ENCODE measurements at regions not wholly inside any gene's neighbourhood (a gene's known extent, or its start where the extent isn't known, plus 50 kb on each side); places are given as distances from the start of the nearest gene placed in this dataset.

- Histone ChIP-seq H3K9me2 (ENCODE audit: low read depth, low read length) (no peaks in the 10 kb centered on the region), H3K4me3 (ENCODE audit: low read depth, low read length, poor library complexity, severe bottlenecking) (no peak overlapping the region), H4K20me1 (ENCODE audit: insufficient read depth, low read length) (no peaks in the 10 kb centered on the region), H3K9ac (ENCODE audit: low read length) (no peak overlapping the region), H3K4me2 (ENCODE audit: low read length) (no peak overlapping the region), H3K79me2 (ENCODE audit: insufficient read depth, low read length) (no peaks in the 10 kb centered on the region), H3K4me1 (ENCODE audit: insufficient read depth, low read length, severe bottlenecking) (no peaks in the 10 kb centered on the region), H3F3A (ENCODE audit: insufficient read depth, low read length) (no peaks in the 10 kb centered on the region), H3K27ac (ENCODE audit: low read depth, low read length, poor library complexity, severe bottlenecking) (no peak overlapping the region), H3K27me3 (ENCODE audit: insufficient read depth, low read length) (no peaks in the 10 kb centered on the region), H3K9me3 (ENCODE audit: low read length) (no peaks in the 10 kb centered on the region), H2AFZ (ENCODE audit: low read length) (no peak overlapping the region), H3K36me3 (ENCODE audit: insufficient read depth, low read length) (no peaks in the 10 kb centered on the region)
- TF ChIP-seq EZH2 (IDR thresholded peaks at IDR 0.05; ENCODE audit: borderline replicate concordance, low read length) (no peak), CTCF (IDR thresholded peaks at IDR 0.05; ENCODE audit: low read length) (no peak)
Observed at GRCh38 chr2:220006152-220006621, 378.8 kb downstream of the SLC4A3 start.

- Histone ChIP-seq H3K9me2 (ENCODE audit: low read depth, low read length) (no peaks in the 10 kb centered on the region), H3F3A (ENCODE audit: insufficient read depth, low read length) (no peaks in the 10 kb centered on the region), H3K4me2 (ENCODE audit: low read length) (no peak overlapping the region), H4K20me1 (ENCODE audit: insufficient read depth, low read length) (no peaks in the 10 kb centered on the region), H3K9me3 (ENCODE audit: low read length) (no peaks in the 10 kb centered on the region), H2AFZ (ENCODE audit: low read length) (no peak overlapping the region), H3K27ac (ENCODE audit: low read depth, low read length, poor library complexity, severe bottlenecking) (no peak overlapping the region), H3K27me3 (ENCODE audit: insufficient read depth, low read length) (no peaks in the 10 kb centered on the region), H3K4me3 (ENCODE audit: low read depth, low read length, poor library complexity, severe bottlenecking) (no peak overlapping the region), H3K9ac (ENCODE audit: low read length) (no peak overlapping the region), H3K36me3 (ENCODE audit: insufficient read depth, low read length) (no peaks in the 10 kb centered on the region), H3K79me2 (ENCODE audit: insufficient read depth, low read length) (no peaks in the 10 kb centered on the region), H3K4me1 (ENCODE audit: insufficient read depth, low read length, severe bottlenecking) (no peaks in the 10 kb centered on the region)
- TF ChIP-seq CTCF (IDR thresholded peaks at IDR 0.05; ENCODE audit: low read length) = no peak
- no peak for TF ChIP-seq EZH2 (IDR thresholded peaks at IDR 0.05; ENCODE audit: borderline replicate concordance, low read length)
Observed at GRCh38 chr2:220011859-220012258, 384.4 kb downstream of the SLC4A3 start.

GRCh38 chr2:220014961-220015360 is 387.5 kb downstream of the SLC4A3 start:
- H3K79me2 ChIP-seq (ENCODE audit: insufficient read depth, low read length) = no peaks in the 10 kb centered on the region
- H3K27ac ChIP-seq (ENCODE audit: low read depth, low read length, poor library complexity, severe bottlenecking) = no peak overlapping the region
- TF ChIP-seq EZH2 (IDR thresholded peaks at IDR 0.05; ENCODE audit: borderline replicate concordance, low read length) (no peak), CTCF (IDR thresholded peaks at IDR 0.05; ENCODE audit: low read length) (no peak)
- no peak overlapping the region for H3K9ac ChIP-seq (ENCODE audit: low read length)
- no peak overlapping the region for H2AFZ ChIP-seq (ENCODE audit: low read length)
- H3K4me2 ChIP-seq (ENCODE audit: low read length) = no peak overlapping the region
- H3K4me1 ChIP-seq (ENCODE audit: insufficient read depth, low read length, severe bottlenecking) = no peaks in the 10 kb centered on the region
- H3K4me3 ChIP-seq (ENCODE audit: low read depth, low read length, poor library complexity, severe bottlenecking) = no peak overlapping the region
- H3K36me3 ChIP-seq (ENCODE audit: insufficient read depth, low read length) = no peaks in the 10 kb centered on the region
- no peaks in the 10 kb centered on the region for H4K20me1 ChIP-seq (ENCODE audit: insufficient read depth, low read length)
- no peaks in the 10 kb centered on the region for H3K27me3 ChIP-seq (ENCODE audit: insufficient read depth, low read length)
- H3K9me3 ChIP-seq (ENCODE audit: low read length) = no peaks in the 10 kb centered on the region
- no peaks in the 10 kb centered on the region for H3F3A ChIP-seq (ENCODE audit: insufficient read depth, low read length)
- H3K9me2 ChIP-seq (ENCODE audit: low read depth, low read length) = no peaks in the 10 kb centered on the region

All from OCI-LY1 (cell line).